Activated CD8-positive, alpha-beta memory T cell treated with anti-CD3 and anti-CD28 coated beads for 4 hours (primary cell): ENCODE measurements at regions not wholly inside any gene's neighbourhood (a gene's known extent, or its start where the extent isn't known, plus 50 kb on each side); places are given as distances from the start of the nearest gene placed in this dataset.
"Not testable (repeated sequence)": the region's sequence is repeated elsewhere in the genome, so short reads cannot be mapped to it uniquely, and the experiment has no call there.

Experiments
- DNase-seq, 2 donors: peaks; one replicate each; pipeline ENCODE4 v3.0.0-alpha.2; 2020; ENCODE audit warnings: low read depth in 2 of 2

DNA sequence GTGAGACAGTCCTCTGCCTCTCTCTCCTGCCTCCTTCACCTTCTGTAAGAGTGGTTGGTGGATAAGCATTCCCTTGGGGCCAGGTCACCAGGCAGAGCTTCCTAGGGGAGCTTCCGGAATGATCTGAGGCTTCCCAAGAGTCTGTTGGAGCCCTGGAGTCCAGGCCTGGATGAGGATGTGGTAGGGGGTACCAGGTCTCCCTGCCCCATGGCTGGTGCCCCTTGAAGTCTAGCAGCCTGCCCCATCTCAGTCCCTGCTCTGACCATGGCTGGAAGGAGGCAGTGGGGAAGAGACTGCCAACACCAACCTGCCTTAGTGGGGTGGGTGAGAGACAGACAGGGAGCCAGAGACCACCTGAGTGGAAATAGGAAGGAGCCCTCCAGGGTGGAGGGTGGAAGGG lies 1316.9 kb downstream of the UQCRFS1 start:
- no peak for DNase-seq

DNA sequence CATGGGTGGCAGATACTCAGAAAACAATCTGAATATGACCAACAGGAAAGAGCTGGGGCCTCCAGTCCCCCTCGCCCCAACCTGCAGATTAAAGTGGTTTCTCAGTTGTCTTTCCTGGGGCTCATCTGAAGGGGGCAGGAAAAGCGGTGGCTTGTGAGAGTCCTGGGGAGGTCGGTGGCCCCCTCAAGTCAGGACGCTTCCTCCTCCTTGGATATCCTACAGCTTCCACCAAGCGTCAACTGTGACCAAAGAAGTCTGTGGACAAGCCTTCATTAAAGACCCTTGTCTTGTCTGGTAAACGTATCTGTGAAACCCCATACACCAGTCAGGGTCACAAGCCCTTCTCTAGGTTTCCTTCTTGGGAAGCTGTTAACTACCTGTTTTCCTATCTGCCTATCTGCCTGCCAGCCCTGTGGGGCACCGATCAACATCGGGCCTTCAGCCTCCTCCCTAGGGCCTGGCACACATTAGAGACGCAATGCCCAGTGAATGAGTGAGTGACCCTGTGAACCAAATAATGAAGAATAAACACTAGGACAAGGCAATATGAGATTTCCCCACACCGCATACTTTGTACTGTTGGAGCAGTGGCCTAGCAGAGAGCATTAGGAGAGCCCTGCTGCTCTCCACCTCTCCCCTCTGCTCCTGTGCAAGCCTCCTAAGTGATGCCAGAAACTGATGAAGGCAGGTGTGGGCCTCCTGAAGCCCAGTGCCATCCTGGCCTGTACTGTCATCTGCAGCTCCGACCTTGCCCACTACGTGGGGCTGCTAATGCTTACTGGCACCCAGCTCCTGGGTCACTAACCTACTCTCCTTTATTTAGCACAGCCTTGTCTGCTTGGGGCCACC lies 1317.8 kb downstream of the UQCRFS1 start:
- DNase-seq = no peak

DNA sequence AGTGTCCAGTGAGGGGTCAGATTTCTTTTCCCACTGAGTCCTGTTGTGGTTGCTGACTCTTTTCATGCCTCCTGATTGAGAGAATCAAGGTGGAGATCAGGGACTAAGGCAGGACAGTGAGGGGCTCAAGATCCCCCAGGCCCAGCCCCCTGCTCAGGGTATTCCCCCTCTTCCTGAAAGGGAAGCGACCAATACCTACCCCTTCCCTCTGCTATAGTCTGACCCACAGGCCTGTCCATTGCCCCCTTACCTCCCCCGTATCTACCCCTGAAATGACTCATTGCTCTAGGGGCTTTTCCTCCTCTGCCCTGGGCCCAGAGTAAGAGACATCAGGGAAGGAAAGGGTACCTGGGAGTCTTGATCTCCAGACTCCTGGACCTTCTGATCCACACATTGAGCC lies 1320.5 kb downstream of the UQCRFS1 start:
- DNase-seq = no peak

DNA sequence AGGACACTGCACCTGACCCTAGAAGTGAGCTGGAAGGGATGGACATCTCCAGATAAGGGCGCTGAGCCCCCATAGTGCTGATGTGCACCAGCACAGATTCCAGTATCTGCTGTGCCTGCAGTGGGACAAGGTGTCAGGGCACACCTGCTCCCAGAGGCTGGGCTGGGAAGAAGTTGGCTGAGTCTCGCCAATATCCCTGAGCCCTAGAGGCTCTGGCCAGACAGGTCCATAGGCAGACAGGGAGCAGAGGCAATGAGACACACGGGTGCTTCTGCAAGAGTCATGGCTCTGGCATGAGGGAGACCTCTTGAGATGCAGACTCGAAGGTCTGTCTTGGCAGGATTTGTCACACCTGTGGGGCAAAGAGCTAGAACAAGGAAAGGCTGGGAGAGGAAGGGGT lies 1321.5 kb downstream of the UQCRFS1 start:
- no peak for DNase-seq

DNA sequence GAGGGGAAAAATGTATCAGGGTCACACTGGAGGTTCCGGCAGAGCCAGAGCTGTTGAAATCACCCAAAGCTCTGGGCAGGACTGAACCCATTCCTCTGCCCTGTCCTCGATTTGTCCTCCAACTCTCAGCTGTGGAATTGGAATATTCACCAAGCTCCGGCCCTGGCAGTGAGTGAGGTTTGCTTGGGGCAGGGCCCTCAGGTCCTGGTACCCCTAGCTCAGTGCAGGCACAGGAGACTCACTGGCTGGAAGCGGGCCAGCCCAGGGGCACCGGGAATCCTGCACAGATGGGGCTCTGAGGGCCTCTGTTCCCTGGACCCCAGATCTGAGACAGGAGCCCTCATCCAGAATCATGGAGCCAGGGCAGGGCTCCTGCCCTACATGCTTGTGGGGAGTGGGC lies 1322.3 kb downstream of the UQCRFS1 start:
- DNase-seq = no peak

DNA sequence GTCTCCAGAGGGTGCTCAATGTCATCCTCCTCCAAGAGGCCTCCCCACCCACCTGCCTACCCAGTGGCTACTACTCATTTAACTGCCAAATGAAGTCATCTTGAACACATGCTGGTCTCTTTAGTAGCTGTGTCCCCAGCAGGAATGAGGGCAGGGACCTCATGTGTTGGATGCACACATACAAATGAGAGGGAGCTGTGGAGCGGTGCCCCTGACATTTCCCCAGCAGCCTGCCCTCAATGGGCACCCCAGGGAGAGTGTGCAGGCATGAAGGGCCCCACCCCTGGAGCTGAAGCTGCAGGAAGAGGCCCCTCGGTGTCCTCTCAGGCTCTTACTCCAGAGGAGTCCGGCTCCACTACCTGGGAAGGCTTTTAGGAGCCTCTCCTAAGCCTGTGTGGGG lies 1322.7 kb downstream of the UQCRFS1 start:
- no peak for DNase-seq

DNA sequence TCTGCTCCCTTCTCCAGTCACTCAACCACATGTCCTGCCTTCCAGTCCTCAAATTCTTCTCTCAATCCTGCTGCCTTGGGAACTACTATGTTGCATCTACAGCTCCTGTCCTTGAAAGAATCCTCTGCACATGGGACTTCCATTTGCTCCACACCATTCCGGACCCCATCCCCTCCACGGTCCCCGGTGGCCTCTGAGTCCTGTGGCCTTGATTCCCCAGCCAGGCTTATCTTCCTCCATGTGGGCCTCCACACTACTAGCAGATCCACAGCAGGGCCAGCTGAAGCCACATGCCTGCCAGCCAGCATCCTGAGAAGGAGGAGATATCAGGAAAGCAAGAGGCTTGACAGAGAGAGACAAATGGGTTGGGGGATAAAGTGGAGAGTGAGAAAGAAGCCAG lies 1323.8 kb downstream of the UQCRFS1 start:
- DNase-seq = no peak

DNA sequence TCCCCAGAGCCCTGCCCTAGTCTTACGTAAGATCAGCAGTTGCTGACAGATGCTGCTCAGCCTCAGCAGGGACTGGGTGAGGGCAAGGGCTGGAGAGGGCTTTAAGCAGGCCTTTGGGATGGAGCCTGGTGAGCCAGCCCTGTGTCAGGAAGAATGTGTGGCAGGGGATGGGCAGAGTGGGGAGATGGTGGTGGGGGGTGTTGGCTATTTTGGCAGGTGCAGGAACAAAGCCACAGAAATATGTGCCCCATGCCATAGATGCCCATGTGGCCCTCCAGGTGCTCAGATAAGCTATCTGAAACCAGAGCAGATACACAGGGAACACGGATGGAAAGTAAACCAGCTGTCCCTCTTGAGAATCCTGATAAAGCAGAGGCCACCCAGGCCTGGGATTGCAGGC lies 1325.0 kb downstream of the UQCRFS1 start:
- no peak for DNase-seq

DNA sequence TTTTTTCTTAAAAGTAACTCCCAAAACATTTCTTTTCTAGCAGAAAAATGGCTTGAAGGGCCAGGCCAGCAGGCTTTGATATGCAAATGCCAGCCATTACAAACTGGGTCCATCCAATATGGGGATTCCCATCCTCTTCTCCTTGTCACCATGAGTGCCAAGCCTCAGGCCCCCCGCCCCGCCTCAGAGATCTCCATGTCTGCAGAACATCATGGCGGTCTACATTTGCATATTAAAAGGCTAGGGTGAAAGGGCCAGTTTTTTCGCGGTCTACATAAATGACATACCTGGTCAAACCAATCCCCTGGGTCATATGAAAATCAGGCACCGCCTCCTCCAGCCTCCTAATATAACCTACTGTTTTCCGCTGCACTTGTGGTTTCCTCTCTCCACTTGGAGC lies 1327.6 kb downstream of the UQCRFS1 start:
- DNase-seq = no peak

DNA sequence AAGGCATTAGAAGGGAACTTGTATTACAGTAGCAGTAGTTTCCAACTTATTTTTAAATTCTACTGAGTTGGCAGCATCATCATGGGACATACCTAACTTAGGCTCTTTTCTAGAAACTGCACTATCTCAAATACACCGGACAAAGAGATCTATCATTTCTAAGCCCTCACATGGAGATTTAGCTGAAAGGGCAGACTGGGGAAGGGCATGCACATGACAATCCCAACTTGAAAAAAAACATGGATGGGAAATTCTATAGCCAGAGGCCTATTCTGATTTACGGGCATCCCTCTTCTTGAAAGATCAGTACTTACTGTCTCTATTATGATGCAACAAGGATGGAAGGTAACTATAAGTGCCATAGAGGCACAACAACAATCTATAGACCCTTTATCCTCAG lies 1328.6 kb downstream of the UQCRFS1 start:
- no peak for DNase-seq

DNA sequence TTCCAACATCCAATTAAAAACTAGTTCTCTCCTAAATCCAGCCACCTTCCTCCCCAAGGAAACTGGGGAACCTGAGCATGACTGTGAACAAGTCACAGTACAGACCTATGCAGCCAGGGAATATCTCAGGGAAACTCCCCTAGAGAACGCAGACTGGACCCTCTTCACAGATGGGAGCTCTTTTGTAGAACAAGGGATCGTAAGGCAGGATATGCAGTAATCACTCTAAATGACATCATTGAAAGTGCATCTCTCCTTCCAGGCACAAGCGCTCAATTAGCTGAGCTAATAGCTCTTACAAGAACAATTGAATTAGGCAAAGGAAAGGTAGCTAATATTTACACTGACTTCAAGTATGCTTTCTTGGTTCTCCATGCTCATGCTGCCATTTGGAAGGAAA lies 1331.7 kb downstream of the UQCRFS1 start:
- no peak for DNase-seq

DNA sequence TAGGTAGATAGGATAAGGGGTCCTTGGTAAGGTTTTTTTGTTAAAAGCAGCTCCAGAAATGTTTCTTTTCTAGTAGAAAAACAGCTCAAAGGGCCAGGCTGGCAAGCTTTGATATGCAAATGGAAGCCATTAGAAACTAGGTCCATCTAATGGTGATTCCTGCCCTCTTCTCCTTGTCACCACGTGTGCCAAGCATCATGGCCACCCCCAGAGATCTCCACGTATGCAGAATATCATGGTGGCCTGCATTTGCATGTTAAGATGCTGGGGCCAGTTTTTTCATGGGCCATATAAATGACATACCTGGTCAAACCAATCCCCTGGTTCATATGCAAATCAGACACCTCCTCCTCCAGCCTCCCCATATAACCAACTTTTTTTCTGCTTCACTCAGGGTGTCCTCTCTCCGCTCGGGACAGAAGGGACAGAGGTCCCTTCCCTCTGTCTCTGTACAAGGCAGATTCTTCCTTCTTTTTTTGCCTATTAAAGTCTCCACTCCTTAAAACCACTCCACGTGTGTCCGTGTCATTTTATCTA lies 1335.9 kb downstream of the UQCRFS1 start:
- DNase-seq = no peak

DNA sequence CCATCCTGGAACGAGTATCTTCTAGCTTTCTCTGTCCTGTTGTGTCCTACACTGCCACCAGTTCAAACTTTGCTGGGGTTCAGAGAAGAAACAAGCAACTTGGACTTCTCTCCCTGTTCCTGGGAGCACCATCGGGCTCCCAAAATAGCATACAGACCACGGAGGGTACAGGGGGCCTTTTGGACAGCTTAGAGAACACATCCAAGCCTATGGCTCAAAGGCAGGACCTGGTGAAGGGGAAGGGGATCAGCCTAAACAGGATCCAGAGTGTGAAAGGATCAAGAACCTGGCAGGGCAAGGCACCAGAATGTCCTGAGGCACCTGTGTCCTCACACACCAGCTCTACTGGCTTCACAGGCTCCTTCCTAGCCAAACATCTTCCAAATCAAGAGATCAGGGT lies 1336.5 kb downstream of the UQCRFS1 start:
- DNase-seq = no peak

DNA sequence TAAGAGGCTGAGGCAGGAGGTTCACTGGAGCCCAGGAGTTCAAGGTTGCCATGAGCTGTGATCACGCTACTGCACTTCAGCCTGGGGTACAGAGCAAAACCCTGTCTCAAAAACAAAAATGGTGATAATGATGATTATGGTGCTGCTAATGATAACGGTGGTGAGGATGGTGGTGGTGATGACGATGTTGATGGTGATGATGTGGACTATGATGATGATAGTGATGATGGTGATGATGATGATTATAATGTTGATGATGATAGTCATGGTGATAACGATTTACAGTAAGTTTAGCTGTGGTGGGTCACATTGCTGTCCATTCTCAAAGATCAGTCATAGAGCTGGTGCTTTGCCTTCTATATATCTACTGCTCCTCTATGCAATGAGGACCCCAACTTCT lies 1340.6 kb downstream of the UQCRFS1 start:
- DNase-seq = no peak

DNA sequence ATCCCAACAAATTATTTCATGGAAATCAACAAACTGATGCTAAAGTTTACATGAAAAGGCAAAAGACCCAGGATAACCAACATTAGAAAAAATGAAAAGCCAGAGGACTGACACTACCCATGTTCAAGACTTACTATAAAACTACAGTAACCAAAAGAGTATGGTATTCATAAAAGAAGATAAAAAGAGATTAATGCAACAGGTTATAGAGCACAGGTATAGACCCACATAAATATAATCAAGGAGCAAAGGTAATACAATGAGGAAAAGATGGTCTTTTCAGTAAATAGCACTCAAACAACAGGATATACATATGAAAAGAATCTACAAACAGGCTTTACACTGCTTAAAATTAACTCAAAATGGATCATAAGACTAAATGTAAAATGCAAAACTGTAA lies 1342.7 kb downstream of the UQCRFS1 start:
- DNase-seq = no peak

DNA sequence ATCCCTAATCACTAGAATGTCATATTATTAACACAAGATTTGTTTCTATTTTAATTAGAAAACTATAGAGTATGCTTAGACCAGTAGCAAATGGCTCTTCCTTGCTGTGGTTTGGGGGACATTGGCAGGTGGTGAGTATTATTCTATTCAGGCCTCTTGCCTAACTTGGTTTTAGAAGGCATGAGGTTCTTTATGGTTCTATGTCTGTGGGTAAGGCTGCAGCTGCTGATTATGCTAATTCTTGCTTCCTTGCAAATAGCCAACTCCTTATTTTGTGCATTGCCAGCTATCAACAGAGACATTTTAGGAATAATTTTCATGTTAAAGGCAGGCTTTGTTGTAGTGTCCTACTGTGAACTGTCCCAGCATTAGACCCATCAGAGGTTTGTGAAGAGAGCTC lies 1344.9 kb downstream of the UQCRFS1 start:
- DNase-seq = no peak

DNA sequence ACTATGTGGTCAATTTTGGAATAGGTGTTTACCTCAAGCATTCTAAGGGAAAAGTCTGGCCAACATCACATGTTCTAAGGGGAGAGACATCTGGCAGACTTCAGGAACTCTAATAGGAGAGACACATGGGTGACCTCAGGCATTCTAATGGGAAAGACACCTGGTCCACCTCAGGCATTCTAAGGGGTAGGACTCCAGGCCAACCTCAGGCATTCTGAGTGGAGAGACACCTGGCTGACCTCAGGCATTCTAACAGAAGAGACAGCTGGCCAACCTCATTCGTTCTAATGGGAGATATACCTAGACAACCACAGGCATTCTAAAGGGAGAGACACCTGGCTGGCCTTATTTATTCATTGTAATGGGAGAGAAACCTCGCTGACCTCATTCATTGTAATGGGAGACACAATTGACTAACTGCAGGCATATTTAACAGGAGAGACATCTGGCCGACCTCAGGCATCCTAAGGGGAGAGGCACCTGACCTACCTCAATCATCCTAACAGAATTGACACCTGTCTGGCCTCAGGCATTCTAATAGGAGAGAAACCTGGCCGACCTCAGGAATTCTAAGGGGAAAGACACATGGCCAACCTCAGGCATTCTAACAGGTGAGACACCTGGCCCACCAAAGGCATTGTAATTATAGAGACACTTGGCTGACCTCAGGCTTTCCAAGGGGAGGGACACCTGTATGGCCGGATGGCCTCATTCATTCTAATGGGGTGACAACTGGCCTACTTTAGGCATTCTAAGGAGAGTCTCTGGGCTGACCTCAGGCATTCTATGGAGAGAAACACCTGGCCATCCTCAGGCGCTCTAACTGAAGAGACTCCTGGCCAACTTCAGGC lies 1346.8 kb downstream of the UQCRFS1 start:
- no peak for DNase-seq

DNA sequence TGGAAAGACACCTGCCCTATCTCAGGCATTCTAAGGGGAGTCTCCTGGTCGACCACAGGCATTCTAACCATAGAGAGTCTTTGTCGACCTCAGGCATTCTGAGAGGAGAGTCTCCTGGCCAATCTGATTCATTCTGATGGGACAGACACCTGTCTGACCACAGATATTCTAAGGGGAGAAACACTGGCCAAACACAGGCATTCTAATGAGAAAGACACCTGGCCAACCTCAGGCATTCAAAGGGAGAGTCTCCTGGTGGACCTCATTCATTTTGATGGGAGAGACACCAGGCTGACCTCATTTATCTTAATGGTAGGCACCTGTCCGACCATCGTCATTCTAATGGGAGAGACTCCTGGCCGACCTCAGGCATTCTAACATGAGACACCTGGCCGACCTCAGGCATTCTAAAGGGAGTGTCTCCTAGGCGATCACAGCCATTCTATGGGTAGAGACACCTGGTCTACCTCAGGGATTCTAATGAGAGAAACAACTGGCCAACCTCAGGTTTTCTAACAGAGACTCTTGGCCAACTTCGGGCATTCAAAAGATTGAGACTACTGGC lies 1351.5 kb downstream of the UQCRFS1 start:
- no peak for DNase-seq

DNA sequence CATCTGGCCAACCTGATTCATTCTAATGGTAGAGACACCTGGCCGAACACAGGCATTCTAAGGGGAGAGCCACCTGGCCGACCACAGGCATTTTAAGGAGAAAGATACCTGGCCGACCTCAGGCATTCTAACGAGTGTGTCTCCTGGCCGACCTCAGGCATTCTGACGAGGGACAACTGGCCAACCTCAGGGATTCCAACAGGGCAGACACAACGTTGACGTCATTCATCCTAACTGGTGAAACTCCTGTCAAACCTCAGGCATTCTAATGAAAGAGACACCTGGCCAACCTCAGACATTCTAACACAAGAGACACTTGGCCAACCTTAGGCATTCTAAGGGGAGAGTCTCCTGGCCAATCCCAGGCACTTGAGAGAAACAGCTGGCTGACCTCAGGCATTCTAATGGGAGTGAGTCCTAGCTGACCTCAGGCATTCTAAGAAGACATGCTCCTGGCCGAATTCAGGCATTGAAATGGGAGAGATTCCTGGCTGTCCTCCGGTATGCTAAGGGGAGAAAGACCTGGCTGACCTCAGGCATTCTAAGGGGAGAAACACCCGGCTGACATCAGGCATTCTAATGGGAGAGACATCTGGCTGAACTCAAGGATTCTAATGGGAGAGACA lies 1352.5 kb downstream of the UQCRFS1 start:
- DNase-seq = no peak

DNA sequence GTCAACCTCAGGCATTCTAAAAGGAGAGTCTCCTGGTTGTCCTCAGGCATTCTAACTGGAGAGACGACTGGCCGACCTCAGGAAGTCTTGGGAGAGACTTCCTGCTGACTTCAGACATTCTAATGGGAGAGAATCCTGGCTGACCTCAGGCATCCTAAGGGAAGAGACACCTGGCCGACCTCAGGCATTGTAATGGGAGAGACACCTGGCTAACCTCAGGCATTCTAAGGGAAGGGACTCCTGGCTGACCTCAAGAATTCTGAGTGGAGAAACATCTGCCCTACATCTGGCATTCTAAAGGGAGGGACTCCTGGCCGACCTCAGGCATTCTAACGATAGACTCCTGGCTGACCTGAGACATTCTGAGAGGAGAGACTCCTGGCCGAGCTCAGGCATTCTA lies 1353.3 kb downstream of the UQCRFS1 start:
- no peak for DNase-seq

DNA sequence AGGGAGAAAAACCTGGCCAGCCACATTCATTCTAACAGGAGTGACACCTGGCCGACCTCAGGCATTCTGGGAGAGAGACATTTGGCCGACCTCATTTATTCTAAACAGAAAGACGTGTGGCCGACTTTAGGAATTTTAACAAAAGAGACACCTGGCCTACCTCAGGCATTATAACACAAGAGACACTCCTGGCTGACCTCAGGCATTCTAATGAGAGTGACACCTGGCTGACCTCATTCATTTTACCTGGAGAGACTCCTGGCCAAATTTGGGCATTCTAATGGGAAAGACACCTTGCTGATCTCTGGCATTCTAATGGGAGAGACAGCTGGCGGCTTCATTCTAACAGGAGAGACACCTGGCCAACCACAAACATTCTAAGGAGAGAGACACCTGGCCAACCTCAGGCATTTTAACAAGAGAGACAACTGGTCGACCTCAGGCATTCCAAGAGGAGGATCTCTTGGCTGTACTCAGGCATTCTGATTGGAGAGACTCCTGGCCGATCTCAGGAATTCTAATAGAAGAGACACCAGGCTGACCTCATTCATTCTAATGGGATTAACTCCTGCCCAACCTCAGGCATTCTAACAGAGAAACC lies 1353.9 kb downstream of the UQCRFS1 start:
- no peak for DNase-seq

DNA sequence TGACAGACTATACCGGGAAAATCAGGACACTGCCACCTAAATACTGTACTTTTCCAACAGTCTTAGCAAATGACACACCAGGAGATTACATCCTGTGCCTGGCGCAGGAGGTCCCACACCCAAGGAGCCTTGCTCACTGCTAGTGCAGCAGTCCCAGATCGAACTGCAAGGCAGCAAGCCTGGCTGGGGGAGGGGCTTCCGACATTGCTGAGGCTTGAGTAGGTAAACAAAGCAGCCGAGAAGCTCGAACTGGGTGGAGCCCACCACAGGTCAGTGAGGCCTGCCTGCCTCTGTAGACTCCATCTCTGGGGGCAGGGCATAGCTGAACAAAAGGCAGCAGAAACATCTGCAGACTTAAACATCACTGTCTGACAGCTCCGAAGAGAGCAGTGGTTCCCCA lies 1360.0 kb downstream of the UQCRFS1 start:
- DNase-seq = not testable (repeated sequence)
